Neural cell (in vitro differentiated cells): ENCODE measurements at regions not wholly inside any gene's neighbourhood (a gene's known extent, or its start where the extent isn't known, plus 50 kb on each side); places are given as distances from the start of the nearest gene placed in this dataset.

Experiments
- H2AFZ ChIP-seq: fragments of 200-600, 300-800 bp; sonication (generic), shearing (Covaris generic); 2 replicates; pipeline ENCODE4 v1.6.0; 2014; ENCODE audit warnings: low read depth, mild to moderate bottlenecking, antibody characterized with exemption, low read length, moderate library complexity
- H3F3A ChIP-seq: fragments of 200-600 bp; shearing (Covaris generic); 2 replicates; pipeline ENCODE4 v1.6.1; 2016; ENCODE audit warnings: mild to moderate bottlenecking, moderate library complexity, mixed read lengths, antibody characterized with exemption, low read length; ENCODE audit not compliant: insufficient read depth, poor library complexity, severe bottlenecking
- H3K27ac ChIP-seq: fragments of 200-600, 300-800 bp; sonication (generic), shearing (Covaris generic); 2 replicates; pipeline ENCODE4 v1.5.1; 2014; ENCODE audit warnings: mild to moderate bottlenecking, low read length, moderate library complexity
- H3K27me3 ChIP-seq: fragments of 300-800, 200-600 bp; sonication (generic), shearing (Covaris generic); 2 replicates; pipeline ENCODE4 v1.6.0; 2014; ENCODE audit warnings: mild to moderate bottlenecking, low read depth, low read length, moderate library complexity; ENCODE audit not compliant: insufficient read depth
- H3K36me3 ChIP-seq: fragments of 300-800, 200-600 bp; sonication (generic), shearing (Covaris generic); 2 replicates; pipeline ENCODE4 v1.5.1; 2014; ENCODE audit warnings: mild to moderate bottlenecking, antibody characterized with exemption, low read length, moderate library complexity; ENCODE audit not compliant: insufficient read depth
- H3K4me2 ChIP-seq: fragments of 300-800, 200-600 bp; sonication (generic), shearing (Covaris generic); 2 replicates; pipeline ENCODE4 v1.6.0; 2014; ENCODE audit warnings: mild to moderate bottlenecking, low read length
- H3K4me3 ChIP-seq: fragments of 300-800, 200-600 bp; sonication (generic), shearing (Covaris generic); 2 replicates; pipeline ENCODE4 v1.5.1; 2014; ENCODE audit warnings: mild to moderate bottlenecking, low read length, moderate library complexity
- H3K79me2 ChIP-seq: fragments of 200-600 bp; shearing (Covaris generic); replicated peaks from 2 replicates; pipeline ENCODE4 v1.6.0; 2014; ENCODE audit warnings: mild to moderate bottlenecking, low read length, moderate library complexity; ENCODE audit not compliant: insufficient read depth
- H3K9ac ChIP-seq: fragments of 300-800, 200-600 bp; sonication (generic), shearing (Covaris generic); 2 replicates; pipeline ENCODE4 v1.6.1; 2016; ENCODE audit warnings: mild to moderate bottlenecking, low read length, mixed read lengths
- H3K9me2 ChIP-seq: fragments of 200-600 bp; shearing (Covaris generic); 2 replicates; pipeline ENCODE4 v1.6.1; 2016; ENCODE audit warnings: mild to moderate bottlenecking, low read length, mixed read lengths; ENCODE audit not compliant: insufficient read depth
- H3K9me3 ChIP-seq: fragments of 200-600, 300-800 bp; sonication (generic), shearing (Covaris generic); 2 replicates; pipeline ENCODE4 v1.6.1; 2016; ENCODE audit warnings: mild to moderate bottlenecking, mixed run types, low read length, moderate library complexity, mixed read lengths
- H4K20me1 ChIP-seq: fragments of 200-600 bp; shearing (Covaris generic); 2 replicates; pipeline ENCODE4 v1.6.1; 2016; ENCODE audit warnings: mild to moderate bottlenecking, mixed run types; ENCODE audit not compliant: insufficient read depth
- EP300 ChIP-seq: fragments of 450-650 bp; conservative IDR thresholded peaks from 2 replicates; pipeline ENCODE4 v1.6.1; 2014; ENCODE audit warnings: antibody characterized with exemption, mild to moderate bottlenecking, moderate library complexity; ENCODE audit not compliant: poor library complexity, severe bottlenecking
- EZH2 ChIP-seq: fragments of 200-600, 300-800 bp; shearing (Covaris generic), sonication (generic); IDR thresholded peaks from 2 replicates; pipeline ENCODE4 v1.6.1; 2014; ENCODE audit warnings: antibody characterized with exemption, low read length, borderline replicate concordance, mild to moderate bottlenecking; ENCODE audit not compliant: insufficient read depth, poor library complexity, severe bottlenecking
- MXI1 ChIP-seq: fragments of 450-650 bp; conservative IDR thresholded peaks from 2 replicates; pipeline ENCODE4 v1.6.1; 2014; ENCODE audit warnings: antibody characterized with exemption, mild to moderate bottlenecking; ENCODE audit not compliant: poor library complexity, severe bottlenecking
- POLR2AphosphoS5 ChIP-seq: IDR thresholded peaks from 2 replicates; pipeline ENCODE4 v1.6.1; 2012
- RAD21 ChIP-seq: fragments of 450-650 bp; conservative IDR thresholded peaks from 2 replicates; pipeline ENCODE4 v1.6.1; 2014; ENCODE audit warnings: antibody characterized with exemption, mild to moderate bottlenecking, moderate library complexity
- REST ChIP-seq: IDR thresholded peaks from 2 replicates; pipeline ENCODE4 v1.6.1; 2012; ENCODE audit warnings: borderline replicate concordance
- SMC3 ChIP-seq: fragments of 450-650 bp; conservative IDR thresholded peaks from 2 replicates; pipeline ENCODE4 v1.6.1; 2014; ENCODE audit warnings: antibody characterized with exemption, mild to moderate bottlenecking, moderate library complexity; ENCODE audit not compliant: poor library complexity
- TAF1 ChIP-seq: IDR thresholded peaks from 2 replicates; pipeline ENCODE4 v1.6.1; 2012; ENCODE audit warnings: low read depth
- TF ChIP-seq, protein P1 (sequence below): fragments of 450-650 bp; IDR thresholded peaks from 2 replicates; pipeline ENCODE4 v1.5.1; 2014; ENCODE audit warnings: antibody characterized with exemption, mild to moderate bottlenecking, moderate library complexity; ENCODE audit not compliant: poor library complexity, severe bottlenecking

- Histone ChIP-seq H3F3A (no peaks in the 10 kb centered on the region), H3K27me3 (no peaks in the 10 kb centered on the region), H3K27ac (no peak overlapping the region), H2AFZ (no peak overlapping the region), H4K20me1 (no peaks in the 10 kb centered on the region), H3K79me2 (no peaks in the 10 kb centered on the region), H3K9me2 (no peaks in the 10 kb centered on the region), H3K4me2 (no peak overlapping the region), H3K36me3 (no peaks in the 10 kb centered on the region), H3K9me3 (no peaks in the 10 kb centered on the region), H3K9ac (no peak overlapping the region), H3K4me3 (no peak overlapping the region)
- TF ChIP-seq EP300 (no peak), SMC3 (no peak), POLR2AphosphoS5 (no peak), TAF1 (no peak), REST (no peak), RAD21 (no peak), EZH2 (no peak), MXI1 (no peak)
- TF ChIP-seq, protein P1, sequence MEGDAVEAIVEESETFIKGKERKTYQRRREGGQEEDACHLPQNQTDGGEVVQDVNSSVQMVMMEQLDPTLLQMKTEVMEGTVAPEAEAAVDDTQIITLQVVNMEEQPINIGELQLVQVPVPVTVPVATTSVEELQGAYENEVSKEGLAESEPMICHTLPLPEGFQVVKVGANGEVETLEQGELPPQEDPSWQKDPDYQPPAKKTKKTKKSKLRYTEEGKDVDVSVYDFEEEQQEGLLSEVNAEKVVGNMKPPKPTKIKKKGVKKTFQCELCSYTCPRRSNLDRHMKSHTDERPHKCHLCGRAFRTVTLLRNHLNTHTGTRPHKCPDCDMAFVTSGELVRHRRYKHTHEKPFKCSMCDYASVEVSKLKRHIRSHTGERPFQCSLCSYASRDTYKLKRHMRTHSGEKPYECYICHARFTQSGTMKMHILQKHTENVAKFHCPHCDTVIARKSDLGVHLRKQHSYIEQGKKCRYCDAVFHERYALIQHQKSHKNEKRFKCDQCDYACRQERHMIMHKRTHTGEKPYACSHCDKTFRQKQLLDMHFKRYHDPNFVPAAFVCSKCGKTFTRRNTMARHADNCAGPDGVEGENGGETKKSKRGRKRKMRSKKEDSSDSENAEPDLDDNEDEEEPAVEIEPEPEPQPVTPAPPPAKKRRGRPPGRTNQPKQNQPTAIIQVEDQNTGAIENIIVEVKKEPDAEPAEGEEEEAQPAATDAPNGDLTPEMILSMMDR = no peak
Measured at GRCh38 chr13:34675626-34676025, 266.4 kb upstream of the NBEA start.

- H3K9ac ChIP-seq = no peak overlapping the region
- TF ChIP-seq EZH2 (no peak), MXI1 (no peak), TAF1 (no peak), RAD21 (no peak), SMC3 (no peak), EP300 (no peak), REST (no peak), POLR2AphosphoS5 (no peak)
- TF ChIP-seq, protein P1 = no peak
Measured at GRCh38 chr13:34678154-34678553, 263.9 kb upstream of the NBEA start.

More at GRCh38 chr13:34678154-34678553, 263.9 kb upstream of the NBEA start:
- H3K36me3 ChIP-seq = no peaks in the 10 kb centered on the region
- H2AFZ ChIP-seq = no peak overlapping the region
- H3F3A ChIP-seq = no peaks in the 10 kb centered on the region
- no peaks in the 10 kb centered on the region for H4K20me1 ChIP-seq
- no peak overlapping the region for H3K4me3 ChIP-seq
- H3K27me3 ChIP-seq = no peaks in the 10 kb centered on the region
- H3K27ac ChIP-seq = no peak overlapping the region
- no peaks in the 10 kb centered on the region for H3K79me2 ChIP-seq
- no peaks in the 10 kb centered on the region for H3K9me3 ChIP-seq
- H3K4me2 ChIP-seq = no peak overlapping the region
- no peaks in the 10 kb centered on the region for H3K9me2 ChIP-seq
